Liver (tissue), 8 donors: ENCODE measurements at regions not wholly inside any gene's neighbourhood (a gene's known extent, or its start where the extent isn't known, plus 50 kb on each side); places are given as distances from the start of the nearest gene placed in this dataset.

Experiments
- DNase-seq: peaks from one replicate; pipeline ENCODE4 v3.0.0-alpha.2; 2017; ENCODE audit warnings: low spot score
- H3K27ac ChIP-seq, 2 donors: one replicate each; pipeline ENCODE4 v1.7.0; 2013; ENCODE audit warnings: inconsistent platforms in 2 of 2, low read length in 2 of 2, control low read depth in 1 of 2, low read depth in 1 of 2, mild to moderate bottlenecking in 1 of 2
- H3K27me3 ChIP-seq, 4 donors: one replicate each; pipeline versions ENCODE4 v1.6.1 to v1.7.0; 2013; ENCODE audit warnings: low read length in 3 of 4, inconsistent platforms in 1 of 4, mild to moderate bottlenecking in 1 of 4, moderate library complexity in 1 of 4; ENCODE audit not compliant: control insufficient read depth in 4 of 4, insufficient read depth in 4 of 4
- H3K36me3 ChIP-seq, 4 donors: one replicate each; pipeline versions ENCODE4 v1.6.1 to v1.7.0; 2013; ENCODE audit warnings: low read length in 3 of 4, mild to moderate bottlenecking in 3 of 4, low read depth in 1 of 4, moderate library complexity in 1 of 4; ENCODE audit not compliant: control insufficient read depth in 4 of 4, insufficient read depth in 3 of 4
- H3K4me1 ChIP-seq, 4 donors: one replicate each; pipeline versions ENCODE4 v1.6.1 to v1.7.0; 2013; ENCODE audit warnings: low read length in 3 of 4, mild to moderate bottlenecking in 3 of 4, moderate library complexity in 1 of 4; ENCODE audit not compliant: control insufficient read depth in 4 of 4, insufficient read depth in 4 of 4
- H3K4me3 ChIP-seq, 3 donors: one replicate each; pipeline versions ENCODE4 v1.6.1 to v1.7.0; 2013; ENCODE audit warnings: low read length in 3 of 3, control low read depth in 1 of 3, low read depth in 1 of 3, mild to moderate bottlenecking in 1 of 3
- H3K9ac ChIP-seq, 2 donors: one replicate each; pipeline ENCODE4 v1.7.0; 2013; ENCODE audit warnings: low read length in 2 of 2, mild to moderate bottlenecking in 2 of 2, moderate library complexity in 2 of 2, control low read depth in 1 of 2, low read depth in 1 of 2
- H3K9me3 ChIP-seq, 4 donors: one replicate each; pipeline versions ENCODE4 v1.6.1 to v1.7.0; 2013; ENCODE audit warnings: low read length in 3 of 4; ENCODE audit not compliant: control insufficient read depth in 4 of 4
- ATF3 ChIP-seq: IDR thresholded peaks from 2 replicates; pipeline ENCODE4 v1.6.1; 2016; ENCODE audit warnings: antibody characterized with exemption
- CTCF ChIP-seq: fragments of 150-350 bp; IDR thresholded peaks from 2 replicates; pipeline ENCODE4 v1.5.1; 2017; ENCODE audit warnings: improper control_type of control experiment, low read depth, low read length; ENCODE audit not compliant: missing input control
- EGR1 ChIP-seq, 2 donors: IDR thresholded peaks; 2 replicates each; pipeline ENCODE4 v1.6.1; 2016 to 2018; ENCODE audit warnings: antibody characterized with exemption in 2 of 2, low read depth in 2 of 2
- HNF4G ChIP-seq: IDR thresholded peaks from 2 replicates; pipeline ENCODE4 v1.6.1; 2016; ENCODE audit warnings: antibody characterized with exemption
- MAX ChIP-seq: IDR thresholded peaks from 2 replicates; pipeline ENCODE4 v1.6.1; 2016; ENCODE audit warnings: antibody characterized with exemption
- REST ChIP-seq: IDR thresholded peaks from 2 replicates; pipeline ENCODE4 v1.6.1; 2016; ENCODE audit warnings: antibody characterized with exemption, mild to moderate bottlenecking
- RXRA ChIP-seq, 2 donors: IDR thresholded peaks; 2 replicates each; pipeline ENCODE4 v1.6.1; 2017 to 2018; ENCODE audit warnings: antibody characterized with exemption in 2 of 2, mild to moderate bottlenecking in 1 of 2
- SP1 ChIP-seq: IDR thresholded peaks from 2 replicates; pipeline ENCODE4 v1.6.1; 2018; ENCODE audit warnings: antibody characterized with exemption, mild to moderate bottlenecking
- YY1 ChIP-seq: IDR thresholded peaks from 2 replicates; pipeline ENCODE4 v1.6.1; 2016; ENCODE audit warnings: antibody characterized with exemption, mild to moderate bottlenecking
- ZBTB33 ChIP-seq: IDR thresholded peaks from 2 replicates; pipeline ENCODE4 v1.6.1; 2016; ENCODE audit warnings: antibody characterized with exemption
- WGBS: extraction: QIAGEN DNeasy Blood & Tissue Kit; methylation state at CpG from one replicate; pipeline ENCODE4 v1.1.7; 2013; 5-methylcytosine and 5-hydroxymethylcytosine counted together
- donor health status: healthy.
- donor health status: healthy.
- donor health status: healthy.
- donor health status: healthy.
- donor health status: healthy.

- H3K4me1 ChIP-seq: no peaks in the 10 kb centered on the region
- no peak overlapping the region for H3K4me3 ChIP-seq
- no peak for DNase-seq
- no peaks in the 10 kb centered on the region for H3K36me3 ChIP-seq
- no peak overlapping the region for H3K27ac ChIP-seq
- no peak overlapping the region for H3K9ac ChIP-seq
- H3K27me3 ChIP-seq: peaks cover 0 to 5% (median 0%) of the 10 kb centered on the region in 4 donors
- no peaks in the 10 kb centered on the region for H3K9me3 ChIP-seq
- 70% methylated on average over 5 of the region's 5 CpGs for whole genome bisulfite sequencing
- no peak for TF ChIP-seq YY1
- no peak for TF ChIP-seq SP1
- no peak for TF ChIP-seq CTCF
- no peak for TF ChIP-seq MAX
- TF ChIP-seq EGR1 (IDR thresholded peaks at IDR 0.05; ENCODE audit: low read depth in 2 of 2): no peak
- no peak for TF ChIP-seq RXRA (IDR thresholded peaks at IDR 0.05)
- no peak for TF ChIP-seq ZBTB33
- TF ChIP-seq ATF3: no peak
Observed at GRCh38 chr18:78448106-78448505, 531.5 kb upstream of the SALL3 start.

GRCh38 chr18:78448591-78448990 is 531.0 kb upstream of the SALL3 start:
- Histone ChIP-seq H3K9ac (no peak overlapping the region), H3K27me3 (peaks cover 0 to 5% (median 0%) of the 10 kb centered on the region in 4 donors), H3K36me3 (no peaks in the 10 kb centered on the region), H3K9me3 (no peaks in the 10 kb centered on the region), H3K4me3 (no peak overlapping the region), H3K4me1 (no peaks in the 10 kb centered on the region), H3K27ac (no peak overlapping the region)
- no peak for DNase-seq
- WGBS: 93% methylated on average over 3 of the region's 3 CpGs
- TF ChIP-seq REST: no peak
- no peak for TF ChIP-seq HNF4G
- no peak for TF ChIP-seq MAX
